ENCODE measurements at regions not wholly inside any gene's neighbourhood (a gene's known extent, or its start where the extent isn't known, plus 50 kb on each side); places are given as distances from the start of the nearest gene placed in this dataset.

DNA sequence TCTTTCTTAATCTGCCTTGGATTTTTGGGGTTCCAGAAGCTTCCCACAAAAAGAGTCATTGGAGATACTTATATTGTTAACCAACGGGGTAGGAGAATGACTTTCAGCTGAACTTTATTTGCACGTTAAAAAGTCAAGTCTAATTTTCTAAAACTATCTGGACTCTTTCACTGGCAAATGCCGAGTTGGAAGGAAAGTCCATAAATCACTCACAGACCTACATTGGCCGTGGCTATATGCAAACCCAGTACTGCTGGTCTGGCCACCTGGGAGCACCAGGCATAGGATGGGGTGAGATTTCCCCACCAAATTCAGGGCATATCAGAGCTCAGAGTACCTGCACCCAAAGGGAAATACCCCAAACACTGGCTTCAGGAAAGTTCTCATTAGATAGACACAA is 71.3 kb upstream of the SALL4 start:
- TF ChIP-seq, protein P1, sequence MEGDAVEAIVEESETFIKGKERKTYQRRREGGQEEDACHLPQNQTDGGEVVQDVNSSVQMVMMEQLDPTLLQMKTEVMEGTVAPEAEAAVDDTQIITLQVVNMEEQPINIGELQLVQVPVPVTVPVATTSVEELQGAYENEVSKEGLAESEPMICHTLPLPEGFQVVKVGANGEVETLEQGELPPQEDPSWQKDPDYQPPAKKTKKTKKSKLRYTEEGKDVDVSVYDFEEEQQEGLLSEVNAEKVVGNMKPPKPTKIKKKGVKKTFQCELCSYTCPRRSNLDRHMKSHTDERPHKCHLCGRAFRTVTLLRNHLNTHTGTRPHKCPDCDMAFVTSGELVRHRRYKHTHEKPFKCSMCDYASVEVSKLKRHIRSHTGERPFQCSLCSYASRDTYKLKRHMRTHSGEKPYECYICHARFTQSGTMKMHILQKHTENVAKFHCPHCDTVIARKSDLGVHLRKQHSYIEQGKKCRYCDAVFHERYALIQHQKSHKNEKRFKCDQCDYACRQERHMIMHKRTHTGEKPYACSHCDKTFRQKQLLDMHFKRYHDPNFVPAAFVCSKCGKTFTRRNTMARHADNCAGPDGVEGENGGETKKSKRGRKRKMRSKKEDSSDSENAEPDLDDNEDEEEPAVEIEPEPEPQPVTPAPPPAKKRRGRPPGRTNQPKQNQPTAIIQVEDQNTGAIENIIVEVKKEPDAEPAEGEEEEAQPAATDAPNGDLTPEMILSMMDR (optimal IDR thresholded peaks at IDR 0.05 in 1 of 3, IDR thresholded peaks at IDR 0.05 in 1 of 3, conservative IDR thresholded peaks at IDR 0.05 in 1 of 3; ENCODE audit: extremely low read depth in 1 of 3, insufficient read depth in 2 of 3, low read length in 3 of 3) = no peak
- no peak for TF ChIP-seq EZH2 (IDR thresholded peaks at IDR 0.05; ENCODE audit: low read length)
